A549 (cell line): ENCODE measurements at regions not wholly inside any gene's neighbourhood (a gene's known extent, or its start where the extent isn't known, plus 50 kb on each side); places are given as distances from the start of the nearest gene placed in this dataset.

Experiments
- EP300 ChIP-seq, 2 experiments: fragments of >200 bp; sonication (Bioruptor Twin); formaldehyde crosslinking; IDR thresholded peaks; 2 replicates in 1 of 2; 3 replicates in 1 of 2; pipeline ENCODE4 v1.6.1; 2016 to 2017
- FOSL2 ChIP-seq, 2 experiments: fragments of 450-650 bp in 1 of 2; fragments of >200 bp in 1 of 2; sonication (Bioruptor Twin) in 1 of 2; formaldehyde crosslinking; IDR thresholded peaks; 2 replicates each; pipeline versions ENCODE4 v1.5.0 to v1.6.1; 2016 to 2020; ENCODE audit warnings: mild to moderate bottlenecking in 1 of 2, moderate library complexity in 1 of 2
- GATA3 ChIP-seq: IDR thresholded peaks from 2 replicates; pipeline ENCODE4 v1.6.1; 2012; ENCODE audit warnings: borderline replicate concordance
- MYC ChIP-seq: IDR thresholded peaks from 2 replicates; pipeline ENCODE4 v1.6.1; 2012; ENCODE audit warnings: mild to moderate bottlenecking, inconsistent platforms, low read length, improper control_type of control experiment, borderline replicate concordance
- POLR2A ChIP-seq: IDR thresholded peaks from 2 replicates; pipeline ENCODE4 v1.6.1; 2012; ENCODE audit warnings: mild to moderate bottlenecking, low read length
- POLR2AphosphoS2 ChIP-seq: conservative IDR thresholded peaks from 2 replicates; pipeline ENCODE4 v1.6.1; 2012; ENCODE audit warnings: low read length, improper control_type of control experiment, inconsistent platforms
- RAD21 ChIP-seq, 2 experiments: fragments of >200 bp in 1 of 2; sonication (Bioruptor Twin) in 1 of 2; formaldehyde crosslinking in 1 of 2; IDR thresholded peaks in 1 of 2; conservative IDR thresholded peaks in 1 of 2; 2 replicates in 1 of 2; 3 replicates in 1 of 2; pipeline ENCODE4 v1.6.1; 2012 to 2018; ENCODE audit warnings: inconsistent platforms in 1 of 2
- RNF2 ChIP-seq: fragments of 200-600 bp; sonication (generic); IDR thresholded peaks from 2 replicates; pipeline ENCODE4 v1.6.1; 2016; ENCODE audit warnings: low read depth, mild to moderate bottlenecking, antibody characterized with exemption, moderate library complexity, borderline replicate concordance
- TF ChIP-seq, protein P1 (sequence below): fragments of 200-600 bp; sonication (generic); IDR thresholded peaks from 2 replicates; pipeline ENCODE4 v1.6.1; 2016; ENCODE audit warnings: antibody characterized with exemption, mild to moderate bottlenecking, moderate library complexity
- TF ChIP-seq, protein P2 (sequence below): fragments of >200 bp; sonication (Bioruptor Twin); formaldehyde crosslinking; IDR thresholded peaks from 3 replicates; pipeline ENCODE4 v1.5.1; 2016
- TF ChIP-seq, protein P3 (sequence below): fragments of 450-650 bp; IDR thresholded peaks from 2 replicates; pipeline ENCODE4 v1.6.1; 2014; ENCODE audit warnings: antibody characterized with exemption

DNA sequence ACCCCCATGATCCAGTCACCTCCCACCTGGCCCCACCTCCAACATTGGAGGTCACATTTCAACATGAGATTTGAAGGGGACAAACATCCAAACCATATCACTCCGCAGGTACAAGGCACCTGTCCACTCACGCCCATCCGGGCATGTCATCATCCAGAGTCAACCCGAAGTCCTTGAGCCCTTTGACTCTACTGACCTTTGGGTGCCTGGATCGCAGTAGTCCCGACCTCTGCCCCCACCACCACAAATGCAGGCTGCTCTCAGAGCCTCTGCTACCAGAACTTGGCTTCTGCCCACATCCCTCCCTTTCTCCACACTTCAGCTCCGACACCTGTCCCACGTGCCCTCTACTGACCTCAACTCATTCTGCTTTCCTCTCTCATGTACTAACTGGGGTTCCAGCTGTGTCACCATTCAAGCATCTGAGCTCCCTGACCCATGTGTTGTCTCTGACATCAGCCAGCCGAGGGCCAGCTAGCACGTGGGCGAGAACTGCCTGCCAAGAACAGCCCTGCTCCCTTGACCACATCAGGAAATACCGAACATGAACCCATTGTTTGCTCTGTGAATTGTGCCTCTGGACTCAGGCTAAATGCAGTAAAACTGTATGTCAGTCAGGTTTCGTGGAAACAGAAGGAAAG, 498.3 kb upstream of the SULF2 start:
- TF ChIP-seq, protein P1, sequence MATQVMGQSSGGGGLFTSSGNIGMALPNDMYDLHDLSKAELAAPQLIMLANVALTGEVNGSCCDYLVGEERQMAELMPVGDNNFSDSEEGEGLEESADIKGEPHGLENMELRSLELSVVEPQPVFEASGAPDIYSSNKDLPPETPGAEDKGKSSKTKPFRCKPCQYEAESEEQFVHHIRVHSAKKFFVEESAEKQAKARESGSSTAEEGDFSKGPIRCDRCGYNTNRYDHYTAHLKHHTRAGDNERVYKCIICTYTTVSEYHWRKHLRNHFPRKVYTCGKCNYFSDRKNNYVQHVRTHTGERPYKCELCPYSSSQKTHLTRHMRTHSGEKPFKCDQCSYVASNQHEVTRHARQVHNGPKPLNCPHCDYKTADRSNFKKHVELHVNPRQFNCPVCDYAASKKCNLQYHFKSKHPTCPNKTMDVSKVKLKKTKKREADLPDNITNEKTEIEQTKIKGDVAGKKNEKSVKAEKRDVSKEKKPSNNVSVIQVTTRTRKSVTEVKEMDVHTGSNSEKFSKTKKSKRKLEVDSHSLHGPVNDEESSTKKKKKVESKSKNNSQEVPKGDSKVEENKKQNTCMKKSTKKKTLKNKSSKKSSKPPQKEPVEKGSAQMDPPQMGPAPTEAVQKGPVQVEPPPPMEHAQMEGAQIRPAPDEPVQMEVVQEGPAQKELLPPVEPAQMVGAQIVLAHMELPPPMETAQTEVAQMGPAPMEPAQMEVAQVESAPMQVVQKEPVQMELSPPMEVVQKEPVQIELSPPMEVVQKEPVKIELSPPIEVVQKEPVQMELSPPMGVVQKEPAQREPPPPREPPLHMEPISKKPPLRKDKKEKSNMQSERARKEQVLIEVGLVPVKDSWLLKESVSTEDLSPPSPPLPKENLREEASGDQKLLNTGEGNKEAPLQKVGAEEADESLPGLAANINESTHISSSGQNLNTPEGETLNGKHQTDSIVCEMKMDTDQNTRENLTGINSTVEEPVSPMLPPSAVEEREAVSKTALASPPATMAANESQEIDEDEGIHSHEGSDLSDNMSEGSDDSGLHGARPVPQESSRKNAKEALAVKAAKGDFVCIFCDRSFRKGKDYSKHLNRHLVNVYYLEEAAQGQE: no peak
- no peak for TF ChIP-seq GATA3
- TF ChIP-seq, protein P2, sequence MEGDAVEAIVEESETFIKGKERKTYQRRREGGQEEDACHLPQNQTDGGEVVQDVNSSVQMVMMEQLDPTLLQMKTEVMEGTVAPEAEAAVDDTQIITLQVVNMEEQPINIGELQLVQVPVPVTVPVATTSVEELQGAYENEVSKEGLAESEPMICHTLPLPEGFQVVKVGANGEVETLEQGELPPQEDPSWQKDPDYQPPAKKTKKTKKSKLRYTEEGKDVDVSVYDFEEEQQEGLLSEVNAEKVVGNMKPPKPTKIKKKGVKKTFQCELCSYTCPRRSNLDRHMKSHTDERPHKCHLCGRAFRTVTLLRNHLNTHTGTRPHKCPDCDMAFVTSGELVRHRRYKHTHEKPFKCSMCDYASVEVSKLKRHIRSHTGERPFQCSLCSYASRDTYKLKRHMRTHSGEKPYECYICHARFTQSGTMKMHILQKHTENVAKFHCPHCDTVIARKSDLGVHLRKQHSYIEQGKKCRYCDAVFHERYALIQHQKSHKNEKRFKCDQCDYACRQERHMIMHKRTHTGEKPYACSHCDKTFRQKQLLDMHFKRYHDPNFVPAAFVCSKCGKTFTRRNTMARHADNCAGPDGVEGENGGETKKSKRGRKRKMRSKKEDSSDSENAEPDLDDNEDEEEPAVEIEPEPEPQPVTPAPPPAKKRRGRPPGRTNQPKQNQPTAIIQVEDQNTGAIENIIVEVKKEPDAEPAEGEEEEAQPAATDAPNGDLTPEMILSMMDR: no peak
- TF ChIP-seq, protein P3, sequence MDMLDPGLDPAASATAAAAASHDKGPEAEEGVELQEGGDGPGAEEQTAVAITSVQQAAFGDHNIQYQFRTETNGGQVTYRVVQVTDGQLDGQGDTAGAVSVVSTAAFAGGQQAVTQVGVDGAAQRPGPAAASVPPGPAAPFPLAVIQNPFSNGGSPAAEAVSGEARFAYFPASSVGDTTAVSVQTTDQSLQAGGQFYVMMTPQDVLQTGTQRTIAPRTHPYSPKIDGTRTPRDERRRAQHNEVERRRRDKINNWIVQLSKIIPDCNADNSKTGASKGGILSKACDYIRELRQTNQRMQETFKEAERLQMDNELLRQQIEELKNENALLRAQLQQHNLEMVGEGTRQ: no peak
- no peak for TF ChIP-seq RAD21 (conservative IDR thresholded peaks at IDR 0.05 in 1 of 2, IDR thresholded peaks at IDR 0.05 in 1 of 2)
- no peak for TF ChIP-seq EP300 (IDR thresholded peaks at IDR 0.05)
- no peak for TF ChIP-seq POLR2AphosphoS2
- TF ChIP-seq RNF2: no peak
- no peak for TF ChIP-seq MYC
- TF ChIP-seq POLR2A: no peak
- no peak for TF ChIP-seq FOSL2 (IDR thresholded peaks at IDR 0.05)
- no peak for TF ChIP-seq FOSL2 (CRISPR knock-in tag; IDR thresholded peaks at IDR 0.05)
